Peyer's patch (tissue), 4 donors: ENCODE measurements at regions not wholly inside any gene's neighbourhood (a gene's known extent, or its start where the extent isn't known, plus 50 kb on each side); places are given as distances from the start of the nearest gene placed in this dataset.

Source experiments
- DNase-seq, 3 donors: peaks; one replicate each; pipeline ENCODE4 v3.0.0-alpha.2; 2017 to 2019
- H3K27ac ChIP-seq, 4 donors: fragments of 200-600 bp; sonication (generic); one replicate each; pipeline ENCODE4 v1.5.1; 2016 to 2019
- H3K27me3 ChIP-seq, 2 donors: fragments of 200-600 bp; sonication (generic); one replicate each; pipeline ENCODE4 v1.5.1; 2019
- H3K36me3 ChIP-seq, 3 donors: fragments of 200-600 bp; sonication (generic); one replicate each; pipeline ENCODE4 v1.5.1; 2016 to 2019
- H3K4me1 ChIP-seq, 4 donors: fragments of 200-600 bp; sonication (generic); one replicate each; pipeline ENCODE4 v1.5.1; 2016 to 2019
- H3K4me3 ChIP-seq, 4 donors: fragments of 200-600 bp; sonication (generic); 1 replicate in 3 of 4; 2 replicates in 1 of 4; pipeline ENCODE4 v1.5.1; 2016 to 2019; ENCODE audit warnings: mild to moderate bottlenecking in 1 of 4
- H3K9me3 ChIP-seq, 4 donors: fragments of 200-600 bp; sonication (generic); one replicate each; pipeline ENCODE4 v1.5.1; 2016 to 2019; ENCODE audit warnings: mild to moderate bottlenecking in 1 of 4
- POLR2A ChIP-seq, 2 donors: fragments of 450-650 bp; IDR thresholded peaks; one replicate each; pipeline ENCODE4 v1.5.1; 2017; ENCODE audit warnings: antibody characterized with exemption in 2 of 2, mild to moderate bottlenecking in 2 of 2, moderate library complexity in 2 of 2
- TF ChIP-seq, protein P1 (sequence below), 6 experiments: fragments of 450-650 bp in 4 of 6; fragments of 200-600 bp in 2 of 6; sonication (generic) in 1 of 6; IDR thresholded peaks; one replicate each; pipeline ENCODE4 v1.5.1; 2017 to 2019; ENCODE audit warnings: antibody characterized with exemption in 6 of 6, mild to moderate bottlenecking in 3 of 6, moderate library complexity in 1 of 6

DNA sequence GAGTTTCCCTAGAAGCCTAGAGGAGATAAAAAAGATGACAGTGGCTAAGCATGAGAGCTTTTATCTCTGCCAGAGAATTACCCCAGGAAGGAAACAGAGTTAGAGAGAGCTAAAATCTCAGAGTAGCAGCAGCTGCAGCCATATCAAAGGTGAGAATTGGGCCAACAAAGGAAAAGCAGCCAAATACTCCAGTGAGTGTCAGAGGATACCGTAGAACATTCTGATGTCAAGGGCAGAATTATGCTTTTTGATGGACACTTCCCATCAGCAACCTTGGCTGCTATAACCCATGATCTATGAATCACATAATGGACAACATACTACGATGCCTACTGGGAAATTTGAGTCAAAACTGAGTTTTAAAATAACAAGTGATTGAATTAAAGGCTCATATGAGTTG lies 405.8 kb upstream of the CPEB2 start:
- no peaks in the 10 kb centered on the region for H3K4me1 ChIP-seq
- TF ChIP-seq POLR2A (IDR thresholded peaks at IDR 0.05), result no peak
- TF ChIP-seq, protein P1, sequence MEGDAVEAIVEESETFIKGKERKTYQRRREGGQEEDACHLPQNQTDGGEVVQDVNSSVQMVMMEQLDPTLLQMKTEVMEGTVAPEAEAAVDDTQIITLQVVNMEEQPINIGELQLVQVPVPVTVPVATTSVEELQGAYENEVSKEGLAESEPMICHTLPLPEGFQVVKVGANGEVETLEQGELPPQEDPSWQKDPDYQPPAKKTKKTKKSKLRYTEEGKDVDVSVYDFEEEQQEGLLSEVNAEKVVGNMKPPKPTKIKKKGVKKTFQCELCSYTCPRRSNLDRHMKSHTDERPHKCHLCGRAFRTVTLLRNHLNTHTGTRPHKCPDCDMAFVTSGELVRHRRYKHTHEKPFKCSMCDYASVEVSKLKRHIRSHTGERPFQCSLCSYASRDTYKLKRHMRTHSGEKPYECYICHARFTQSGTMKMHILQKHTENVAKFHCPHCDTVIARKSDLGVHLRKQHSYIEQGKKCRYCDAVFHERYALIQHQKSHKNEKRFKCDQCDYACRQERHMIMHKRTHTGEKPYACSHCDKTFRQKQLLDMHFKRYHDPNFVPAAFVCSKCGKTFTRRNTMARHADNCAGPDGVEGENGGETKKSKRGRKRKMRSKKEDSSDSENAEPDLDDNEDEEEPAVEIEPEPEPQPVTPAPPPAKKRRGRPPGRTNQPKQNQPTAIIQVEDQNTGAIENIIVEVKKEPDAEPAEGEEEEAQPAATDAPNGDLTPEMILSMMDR (IDR thresholded peaks at IDR 0.05), result no peak
- H3K4me3 ChIP-seq, result no peak overlapping the region
- no peaks in the 10 kb centered on the region for H3K36me3 ChIP-seq
- DNase-seq, result no peak
- H3K27me3 ChIP-seq, result no peaks in the 10 kb centered on the region
- H3K27ac ChIP-seq, result no peak overlapping the region
- no peaks in the 10 kb centered on the region for H3K9me3 ChIP-seq

GRCh38 chr4:14596904-14597303 lies 405.4 kb upstream of the CPEB2 start:
- H3K27ac ChIP-seq, result no peak overlapping the region
- no peak for DNase-seq
- H3K9me3 ChIP-seq, result no peaks in the 10 kb centered on the region

GRCh38 chr4:14602206-14602605 lies 400.1 kb upstream of the CPEB2 start:
- Histone ChIP-seq H3K4me1 (no peaks in the 10 kb centered on the region), H3K9me3 (no peaks in the 10 kb centered on the region), H3K27me3 (no peaks in the 10 kb centered on the region), H3K4me3 (no peak overlapping the region), H3K27ac (no peak overlapping the region), H3K36me3 (no peaks in the 10 kb centered on the region)
- DNase-seq, result no peak
- TF ChIP-seq, protein P1 (IDR thresholded peaks at IDR 0.05), result no peak
- TF ChIP-seq POLR2A (IDR thresholded peaks at IDR 0.05), result no peak

More at GRCh38 chr4:14596904-14597303, 405.4 kb upstream of the CPEB2 start:
- TF ChIP-seq, protein P1 (IDR thresholded peaks at IDR 0.05), result no peak
- TF ChIP-seq POLR2A (IDR thresholded peaks at IDR 0.05), result no peak
- H3K4me3 ChIP-seq, result no peak overlapping the region
- H3K36me3 ChIP-seq, result no peaks in the 10 kb centered on the region
- H3K4me1 ChIP-seq, result no peaks in the 10 kb centered on the region
- H3K27me3 ChIP-seq, result no peaks in the 10 kb centered on the region

DNA sequence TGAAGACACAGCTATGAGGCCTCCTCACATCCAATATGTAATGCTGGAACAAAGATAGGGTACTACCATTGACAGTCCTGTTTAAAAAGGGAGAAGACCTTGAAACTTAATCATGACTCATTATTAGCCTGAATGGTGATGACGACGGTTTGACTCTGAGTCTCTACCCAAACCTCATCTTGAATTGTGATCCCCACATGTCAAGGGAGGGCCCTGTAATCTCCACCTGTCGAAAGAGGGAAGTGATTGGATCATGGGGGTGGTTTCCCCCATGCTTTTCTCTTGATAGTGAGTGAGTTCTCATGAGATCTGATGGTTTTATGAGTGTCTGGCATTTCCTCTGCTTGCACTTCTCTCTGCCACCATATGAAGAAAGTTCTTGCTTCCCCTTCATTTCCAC lies 395.3 kb upstream of the CPEB2 start:
- H3K27me3 ChIP-seq, result no peaks in the 10 kb centered on the region
- no peak overlapping the region for H3K27ac ChIP-seq
- no peaks in the 10 kb centered on the region for H3K36me3 ChIP-seq
- no peak for TF ChIP-seq POLR2A (IDR thresholded peaks at IDR 0.05)
- TF ChIP-seq, protein P1 (IDR thresholded peaks at IDR 0.05), result no peak
- no peak overlapping the region for H3K4me3 ChIP-seq
- DNase-seq, result no peak
- no peaks in the 10 kb centered on the region for H3K4me1 ChIP-seq
- H3K9me3 ChIP-seq, result no peaks in the 10 kb centered on the region

GRCh38 chr4:14607578-14607977 lies 394.7 kb upstream of the CPEB2 start:
- DNase-seq, result no peak

More at GRCh38 chr4:14607578-14607977, 394.7 kb upstream of the CPEB2 start:
- no peaks in the 10 kb centered on the region for H3K9me3 ChIP-seq
- no peaks in the 10 kb centered on the region for H3K36me3 ChIP-seq
- H3K27ac ChIP-seq, result no peak overlapping the region
- H3K4me1 ChIP-seq, result no peaks in the 10 kb centered on the region
- H3K4me3 ChIP-seq, result no peak overlapping the region
- no peaks in the 10 kb centered on the region for H3K27me3 ChIP-seq
- TF ChIP-seq, protein P1 (IDR thresholded peaks at IDR 0.05), result no peak
- no peak for TF ChIP-seq POLR2A (IDR thresholded peaks at IDR 0.05)
